DND-41 (cell line): ENCODE measurements at regions not wholly inside any gene's neighbourhood (a gene's known extent, or its start where the extent isn't known, plus 50 kb on each side); places are given as distances from the start of the nearest gene placed in this dataset.
"Not testable (repeated sequence)": the region's sequence is repeated elsewhere in the genome, so short reads cannot be mapped to it uniquely, and the experiment has no call there.

Experiments used
- ATAC-seq: fragments of 200-7000 bp; cut with Tn5 transposase; 3 replicates; pipeline ENCODE4 v1.9.1; 2021; ENCODE audit warnings: low read depth; ENCODE audit not compliant: insufficient read depth
- DNase-seq: peaks from one replicate; pipeline ENCODE4 v3.0.0-alpha.2; 2020
- H2AFZ ChIP-seq: 2 replicates; pipeline ENCODE4 v1.6.0; 2012; ENCODE audit warnings: low read depth, low read length
- H3K27ac ChIP-seq: 2 replicates; pipeline ENCODE4 v1.5.1; 2012; ENCODE audit warnings: low read length, inconsistent platforms
- H3K27me3 ChIP-seq: fragments of 200-600 bp; sonication (generic); 2 replicates; pipeline ENCODE4 v1.6.0; 2012; ENCODE audit warnings: low read length, mild to moderate bottlenecking, inconsistent platforms; ENCODE audit not compliant: insufficient read depth, poor library complexity
- H3K36me3 ChIP-seq: 2 replicates; pipeline ENCODE4 v1.5.1; 2012; ENCODE audit warnings: low read length, inconsistent platforms; ENCODE audit not compliant: insufficient read depth
- H3K4me1 ChIP-seq: 2 replicates; pipeline ENCODE4 v1.5.1; 2012; ENCODE audit warnings: mild to moderate bottlenecking, low read length; ENCODE audit not compliant: insufficient read depth
- H3K4me2 ChIP-seq: 2 replicates; pipeline ENCODE4 v1.6.0; 2012; ENCODE audit warnings: mild to moderate bottlenecking, moderate library complexity, low read length, inconsistent platforms; ENCODE audit not compliant: insufficient read depth
- H3K4me3 ChIP-seq, 2 experiments: fragments of 200-600 bp in 1 of 2; shearing (Covaris generic) in 1 of 2; 2 replicates each; pipeline ENCODE4 v1.5.1; 2012 to 2016; ENCODE audit warnings: inconsistent platforms in 2 of 2, low read length in 2 of 2, mild to moderate bottlenecking in 2 of 2, low read depth in 1 of 2, moderate library complexity in 1 of 2
- H3K79me2 ChIP-seq: 2 replicates; pipeline ENCODE4 v1.6.0; 2012; ENCODE audit warnings: low read length, inconsistent platforms; ENCODE audit not compliant: insufficient read depth
- H3K9ac ChIP-seq: 2 replicates; pipeline ENCODE4 v1.6.0; 2012; ENCODE audit warnings: low read depth, mild to moderate bottlenecking, inconsistent platforms, low read length, moderate library complexity
- H3K9me3 ChIP-seq: 2 replicates; pipeline ENCODE4 v1.5.1; 2012; ENCODE audit warnings: low read length, moderate library complexity, mild to moderate bottlenecking, inconsistent platforms; ENCODE audit not compliant: insufficient read depth, severe bottlenecking
- H4K20me1 ChIP-seq: 2 replicates; pipeline ENCODE4 v1.6.0; 2012; ENCODE audit warnings: low read length; ENCODE audit not compliant: insufficient read depth
- CTCF ChIP-seq: IDR thresholded peaks from 2 replicates; pipeline ENCODE4 v1.5.1; 2012; ENCODE audit warnings: borderline replicate concordance, low read length, moderate library complexity, mild to moderate bottlenecking; ENCODE audit not compliant: poor library complexity, severe bottlenecking; ENCODE audit errors: extremely low read depth
- EZH2 ChIP-seq: IDR thresholded peaks from 3 replicates; pipeline ENCODE4 v1.6.1; 2012; ENCODE audit warnings: borderline replicate concordance, low read depth, mild to moderate bottlenecking, moderate library complexity, low read length, inconsistent platforms; ENCODE audit not compliant: severe bottlenecking

- no peak for TF ChIP-seq CTCF
- TF ChIP-seq EZH2, result no peak
- Histone ChIP-seq H4K20me1 (no peaks in the 10 kb centered on the region), H3K27me3 (peaks cover 8% of the 10 kb centered on the region), H3K4me3 (no peak overlapping the region), H3K36me3 (no peaks in the 10 kb centered on the region), H2AFZ (no peak overlapping the region), H3K27ac (no peak overlapping the region), H3K4me1 (no peaks in the 10 kb centered on the region), H3K4me2 (no peak overlapping the region), H3K9me3 (no peaks in the 10 kb centered on the region), H3K9ac (no peak overlapping the region), H3K79me2 (no peaks in the 10 kb centered on the region)
- DNase-seq, result no peak
- ATAC-seq, result no peak
These were observed 638.3 kb downstream of the MATN1 start for GRCh38 chr1:30084909-30085571.

- Histone ChIP-seq H4K20me1 (no peaks in the 10 kb centered on the region), H3K4me3 (no peak overlapping the region), H3K36me3 (no peaks in the 10 kb centered on the region), H2AFZ (no peak overlapping the region), H3K9me3 (no peaks in the 10 kb centered on the region), H3K79me2 (no peaks in the 10 kb centered on the region), H3K27ac (no peak overlapping the region), H3K9ac (no peak overlapping the region), H3K4me1 (no peaks in the 10 kb centered on the region), H3K4me2 (no peak overlapping the region), H3K27me3 (peaks cover 8% of the 10 kb centered on the region)
- ATAC-seq (no peak), DNase-seq (no peak)
- no peak for TF ChIP-seq CTCF
- no peak for TF ChIP-seq EZH2
These were observed 639.5 kb downstream of the MATN1 start for GRCh38 chr1:30083800-30084464.

- peaks cover 6% of the 10 kb centered on the region for H3K9me3 ChIP-seq
- no peaks in the 10 kb centered on the region for H3K4me1 ChIP-seq
- no peak overlapping the region for H3K4me3 ChIP-seq
- DNase-seq (no peak), ATAC-seq (no peak)
- no peaks in the 10 kb centered on the region for H3K79me2 ChIP-seq
- H3K36me3 ChIP-seq, result no peaks in the 10 kb centered on the region
- TF ChIP-seq EZH2 (no peak), CTCF (no peak)
- H4K20me1 ChIP-seq, result no peaks in the 10 kb centered on the region
- H3K27ac ChIP-seq, result no peak overlapping the region
- H3K27me3 ChIP-seq, result peaks cover 8% of the 10 kb centered on the region
- H3K4me2 ChIP-seq, result no peak overlapping the region
- H2AFZ ChIP-seq, result no peak overlapping the region
- H3K9ac ChIP-seq, result no peak overlapping the region
These were observed 641.8 kb downstream of the MATN1 start for GRCh38 chr1:30081379-30082102.

GRCh38 chr1:30075916-30076315 is 647.5 kb downstream of the MATN1 start:
- H3K9me3 ChIP-seq, H2AFZ ChIP-seq, H3K27me3 ChIP-seq, H3K4me3 ChIP-seq, H3K4me1 ChIP-seq, H3K4me2 ChIP-seq, H3K79me2 ChIP-seq, H3K9ac ChIP-seq, H4K20me1 ChIP-seq, H3K27ac ChIP-seq, H3K36me3 ChIP-seq, DNase-seq, ATAC-seq: not testable (repeated sequence)
